ENCODE measurements at regions not wholly inside any gene's neighbourhood (a gene's known extent, or its start where the extent isn't known, plus 50 kb on each side); places are given as distances from the start of the nearest gene placed in this dataset.

DNA sequence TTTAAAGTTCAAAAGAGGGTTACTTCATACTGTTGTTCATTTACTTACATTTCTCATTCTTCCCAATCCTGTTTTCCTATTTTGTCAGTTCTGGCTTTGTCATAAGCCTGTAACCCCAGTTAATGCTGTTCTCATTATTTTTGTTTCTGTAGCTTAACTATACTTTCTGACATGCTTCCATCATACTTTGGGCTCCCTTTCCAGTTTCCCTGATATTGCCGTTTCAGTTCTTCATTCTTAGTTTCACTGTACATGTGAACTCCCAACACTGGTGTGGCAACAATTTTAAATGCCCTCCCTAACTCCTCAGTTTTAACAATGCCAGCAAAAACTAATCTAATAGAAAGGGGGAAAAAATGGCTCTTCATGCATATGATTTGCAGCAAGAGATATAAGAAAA is 456.7 kb downstream of the LMO4 start:
- TF ChIP-seq POLR2A (IDR thresholded peaks at IDR 0.05; ENCODE audit: low read length) (no peak), GATA1 (IDR thresholded peaks at IDR 0.05; ENCODE audit: low read depth, low read length) (no peak)

All from erythroblast (primary cell).